PFSK-1 (cell line): ENCODE measurements at regions not wholly inside any gene's neighbourhood (a gene's known extent, or its start where the extent isn't known, plus 50 kb on each side); places are given as distances from the start of the nearest gene placed in this dataset.

Source experiments
- FOXP2 ChIP-seq: optimal IDR thresholded peaks from 2 replicates; pipeline ENCODE3; 2011; ENCODE audit warnings: borderline replicate concordance, control low read depth, inconsistent platforms; ENCODE audit not compliant: insufficient read depth; ENCODE audit errors: extremely low read length, extremely low read depth
- POLR2AphosphoS5 ChIP-seq: IDR thresholded peaks from 2 replicates; pipeline ENCODE4 v1.6.1; 2012; ENCODE audit warnings: low read depth, mild to moderate bottlenecking, control low read depth, low read length, moderate library complexity
- REST ChIP-seq, 2 experiments: IDR thresholded peaks; 2 replicates each; pipeline versions ENCODE4 v1.6.1 to v1.8.0; 2011 to 2012; ENCODE audit warnings: low read depth in 2 of 2, low read length in 2 of 2, control low read depth in 1 of 2, inconsistent platforms in 1 of 2, mild to moderate bottlenecking in 1 of 2, moderate library complexity in 1 of 2; ENCODE audit not compliant: insufficient read depth in 1 of 2
- SIN3A ChIP-seq: IDR thresholded peaks from 2 replicates; pipeline ENCODE4 v1.6.1; 2012; ENCODE audit warnings: mild to moderate bottlenecking, low read length, moderate library complexity, borderline replicate concordance; ENCODE audit not compliant: insufficient read depth
- TAF1 ChIP-seq: IDR thresholded peaks from 2 replicates; pipeline ENCODE4 v1.6.1; 2012; ENCODE audit warnings: low read length, control low read depth, borderline replicate concordance; ENCODE audit not compliant: insufficient read depth

DNA sequence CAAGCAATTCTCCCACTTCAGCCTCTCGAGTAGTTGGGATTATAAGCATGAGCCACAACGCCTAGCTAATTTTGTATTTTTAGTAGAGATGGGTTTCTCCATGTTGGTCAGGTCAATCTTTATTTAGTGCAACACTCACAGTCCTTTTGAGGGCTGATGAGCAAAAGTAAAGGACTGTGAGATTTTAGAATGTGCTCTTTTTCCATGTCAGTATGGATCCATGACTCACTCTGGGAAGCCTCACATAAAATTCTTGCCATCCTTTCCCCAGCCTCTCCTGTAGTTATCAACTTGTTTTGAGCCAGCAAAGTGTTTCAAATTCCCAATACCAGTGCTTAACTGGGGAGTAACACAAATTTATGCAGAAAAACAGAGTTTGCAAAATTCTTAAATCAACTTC lies 135.8 kb upstream of the CXCL12 start:
- no peak for TF ChIP-seq TAF1

- TF ChIP-seq SIN3A (no peak), TAF1 (no peak), REST (IDR thresholded peaks at IDR 0.05; ENCODE audit: insufficient read depth in 1 of 2, low read depth in 2 of 2, low read length in 2 of 2) (no peak), POLR2AphosphoS5 (no peak), FOXP2 (no peak)
Observed at GRCh38 chr10:44539178-44539577, 154.3 kb upstream of the CXCL12 start.

DNA sequence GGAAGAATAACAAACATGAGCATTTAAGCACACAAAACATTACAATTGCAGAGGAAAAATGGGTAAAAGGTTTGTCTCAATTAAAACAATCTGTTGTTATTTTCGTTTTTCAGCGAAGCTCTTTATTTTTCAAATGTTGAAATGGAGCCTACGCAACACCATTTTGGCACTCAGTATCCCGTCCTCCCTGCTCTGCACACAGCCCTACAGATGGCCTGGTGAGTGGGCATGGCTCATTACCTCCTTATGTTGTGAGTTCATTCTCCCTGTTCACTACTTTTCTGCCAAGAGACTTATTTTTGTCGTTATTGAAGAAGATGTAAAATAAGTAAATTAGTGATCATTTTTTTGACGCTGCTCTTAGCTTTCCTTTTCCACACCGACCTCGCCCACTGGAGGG lies 167.8 kb upstream of the CXCL12 start:
- no peak for TF ChIP-seq TAF1
- TF ChIP-seq FOXP2: no peak
- no peak for TF ChIP-seq REST (IDR thresholded peaks at IDR 0.05; ENCODE audit: insufficient read depth in 1 of 2, low read depth in 2 of 2, low read length in 2 of 2)
- TF ChIP-seq SIN3A: no peak
- TF ChIP-seq POLR2AphosphoS5: no peak

DNA sequence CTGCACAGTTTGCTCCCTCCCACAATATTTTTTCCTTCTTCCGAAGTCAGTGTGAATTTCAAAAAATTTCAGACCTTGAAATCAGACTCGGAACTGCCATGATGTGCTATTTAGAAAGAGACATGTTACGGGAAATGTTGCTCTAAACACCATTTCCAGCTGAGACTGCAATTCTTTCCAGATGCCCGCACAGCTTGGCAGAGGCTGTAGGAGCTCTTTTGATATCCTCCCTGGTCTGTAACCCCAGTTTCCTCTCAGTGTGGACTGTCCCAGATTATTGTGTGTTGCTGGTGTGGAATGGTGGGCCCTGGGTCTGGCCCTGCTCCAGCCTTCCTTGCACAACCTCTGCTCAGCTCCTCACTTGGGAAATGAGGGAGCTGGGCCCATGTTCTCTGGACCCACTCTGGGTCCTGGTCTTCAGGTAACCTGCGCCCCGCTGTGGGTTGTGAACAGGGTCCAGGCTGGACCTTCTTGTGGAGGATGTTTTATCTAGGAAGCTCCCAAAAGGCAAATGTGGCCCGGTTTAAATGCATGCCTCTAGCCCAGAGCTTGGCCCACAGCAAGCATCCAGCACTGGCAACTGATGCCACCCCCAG lies 172.8 kb upstream of the CXCL12 start:
- TF ChIP-seq SIN3A: no peak
- TF ChIP-seq REST (IDR thresholded peaks at IDR 0.05; ENCODE audit: insufficient read depth in 1 of 2, low read depth in 2 of 2, low read length in 2 of 2): no peak
- TF ChIP-seq TAF1: no peak
- TF ChIP-seq FOXP2: no peak
- no peak for TF ChIP-seq POLR2AphosphoS5

DNA sequence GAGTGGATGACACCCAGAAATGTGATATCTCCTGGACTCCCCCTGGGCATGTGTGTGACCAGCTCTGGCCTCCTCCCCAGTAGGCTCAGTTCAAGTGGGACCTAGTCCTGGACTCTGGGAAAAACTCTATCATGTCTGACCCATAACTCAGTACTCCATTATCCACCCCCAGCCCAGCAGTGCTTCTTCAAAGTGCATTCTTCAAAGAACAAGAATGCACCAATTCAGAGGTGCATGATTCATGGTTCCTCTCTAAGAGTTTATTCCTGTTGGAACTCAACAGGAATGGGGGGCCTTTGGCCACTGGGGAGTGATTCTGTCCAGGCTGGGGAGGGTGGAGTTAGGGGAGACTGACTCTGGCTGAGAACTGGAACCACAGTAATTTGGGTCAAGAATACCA lies 173.6 kb upstream of the CXCL12 start:
- TF ChIP-seq SIN3A (no peak), TAF1 (no peak), REST (IDR thresholded peaks at IDR 0.05; ENCODE audit: insufficient read depth in 1 of 2, low read depth in 2 of 2, low read length in 2 of 2) (no peak), FOXP2 (no peak), POLR2AphosphoS5 (no peak)
